ENCODE measurements at regions not wholly inside any gene's neighbourhood (a gene's known extent, or its start where the extent isn't known, plus 50 kb on each side); places are given as distances from the start of the nearest gene placed in this dataset.

GRCh38 chr13:91036886-91037285 is 310.6 kb upstream of the MIR17HG start:
- TF ChIP-seq CTCF (IDR thresholded peaks at IDR 0.05) (no peak), POLR2A (IDR thresholded peaks at IDR 0.05) (no peak)
